Fibroblast of upper back skin (primary cell): ENCODE measurements at regions not wholly inside any gene's neighbourhood (a gene's known extent, or its start where the extent isn't known, plus 50 kb on each side); places are given as distances from the start of the nearest gene placed in this dataset.
"Not testable (repeated sequence)": the region's sequence is repeated elsewhere in the genome, so short reads cannot be mapped to it uniquely, and the experiment has no call there.

Experiments used
- DNase-seq: peaks from one replicate; pipeline ENCODE4 v3.0.0-alpha.2; 2013

- DNase-seq = not testable (repeated sequence)
Observed at GRCh38 chr3:195970873-195971272, 62.5 kb upstream of the TNK2 start.

GRCh38 chr3:195969838-195970776 is 61.8 kb upstream of the TNK2 start:
- not testable (repeated sequence) for DNase-seq

- not testable (repeated sequence) for DNase-seq
Observed at GRCh38 chr3:195969341-195969740, 61.0 kb upstream of the TNK2 start.

- DNase-seq = not testable (repeated sequence)
Observed at GRCh38 chr3:195968104-195968503, 59.8 kb upstream of the TNK2 start.

- not testable (repeated sequence) for DNase-seq
Observed at GRCh38 chr3:195967387-195967720, 59.0 kb upstream of the TNK2 start.

- DNase-seq = not testable (repeated sequence)
Observed at GRCh38 chr3:195966563-195967386, 58.4 kb upstream of the TNK2 start.

DNA sequence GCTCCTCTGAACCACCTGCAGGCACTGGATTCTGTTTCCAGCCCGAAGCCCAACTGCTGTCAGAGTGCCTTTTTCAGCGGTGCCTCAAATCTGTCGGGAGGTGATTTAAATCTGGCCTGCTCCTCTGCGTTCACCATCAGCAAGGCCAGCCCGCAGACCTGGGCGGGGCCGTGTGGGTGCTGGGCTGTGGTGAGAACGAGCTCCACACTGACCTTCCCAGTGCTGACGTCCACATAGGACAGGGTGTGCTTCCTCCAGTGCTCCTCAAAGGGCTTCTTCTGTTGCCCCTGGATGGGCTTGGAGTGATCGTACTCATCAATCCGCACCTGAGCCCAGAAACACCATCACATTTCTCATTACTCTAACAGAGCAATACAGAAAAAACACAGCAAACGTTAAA is 56.9 kb upstream of the TNK2 start:
- not testable (repeated sequence) for DNase-seq

- DNase-seq = not testable (repeated sequence)
Observed at GRCh38 chr3:195964318-195965107, 56.2 kb upstream of the TNK2 start.

DNA sequence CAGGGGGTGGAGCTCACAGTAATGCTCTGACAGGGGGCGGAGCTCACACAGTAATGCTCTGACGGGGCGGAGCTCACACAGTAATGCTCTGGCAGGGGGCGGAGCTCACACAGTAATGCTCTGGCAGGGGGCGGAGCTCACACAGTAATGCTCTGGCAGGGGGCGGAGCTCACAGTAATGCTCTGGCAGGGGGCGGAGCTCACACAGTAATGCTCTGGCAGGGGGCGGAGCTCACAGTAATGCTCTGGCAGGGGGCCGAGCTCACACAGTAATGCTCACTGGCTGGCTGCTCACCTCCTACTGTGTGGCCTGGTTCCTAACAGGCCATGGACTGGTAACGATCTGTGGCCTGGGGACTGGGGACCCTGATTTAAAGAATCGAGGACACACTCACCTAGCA is 53.9 kb upstream of the TNK2 start:
- DNase-seq = not testable (repeated sequence)

- DNase-seq = not testable (repeated sequence)
Observed at GRCh38 chr3:195960971-195961775, 52.8 kb upstream of the TNK2 start.

DNA sequence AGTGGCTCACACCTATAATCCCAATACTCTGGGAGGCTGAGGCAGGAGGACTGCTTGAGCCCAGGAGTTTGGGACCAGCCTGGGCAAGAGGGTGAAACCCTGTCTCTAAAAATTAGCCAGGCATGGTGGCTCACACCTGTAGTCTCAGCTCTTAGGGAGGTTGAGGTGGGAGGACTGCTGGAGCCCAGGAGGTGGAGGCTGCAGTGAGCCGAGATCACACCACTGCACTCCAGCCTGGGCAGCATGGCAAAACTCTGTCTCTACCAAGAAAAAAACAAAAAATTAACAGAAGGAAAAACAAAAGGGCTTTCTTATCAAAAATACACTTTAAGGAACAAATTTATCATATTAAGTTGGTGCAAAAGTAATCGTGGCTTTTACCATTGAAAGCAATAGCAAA is 51.8 kb upstream of the TNK2 start:
- not testable (repeated sequence) for DNase-seq

DNA sequence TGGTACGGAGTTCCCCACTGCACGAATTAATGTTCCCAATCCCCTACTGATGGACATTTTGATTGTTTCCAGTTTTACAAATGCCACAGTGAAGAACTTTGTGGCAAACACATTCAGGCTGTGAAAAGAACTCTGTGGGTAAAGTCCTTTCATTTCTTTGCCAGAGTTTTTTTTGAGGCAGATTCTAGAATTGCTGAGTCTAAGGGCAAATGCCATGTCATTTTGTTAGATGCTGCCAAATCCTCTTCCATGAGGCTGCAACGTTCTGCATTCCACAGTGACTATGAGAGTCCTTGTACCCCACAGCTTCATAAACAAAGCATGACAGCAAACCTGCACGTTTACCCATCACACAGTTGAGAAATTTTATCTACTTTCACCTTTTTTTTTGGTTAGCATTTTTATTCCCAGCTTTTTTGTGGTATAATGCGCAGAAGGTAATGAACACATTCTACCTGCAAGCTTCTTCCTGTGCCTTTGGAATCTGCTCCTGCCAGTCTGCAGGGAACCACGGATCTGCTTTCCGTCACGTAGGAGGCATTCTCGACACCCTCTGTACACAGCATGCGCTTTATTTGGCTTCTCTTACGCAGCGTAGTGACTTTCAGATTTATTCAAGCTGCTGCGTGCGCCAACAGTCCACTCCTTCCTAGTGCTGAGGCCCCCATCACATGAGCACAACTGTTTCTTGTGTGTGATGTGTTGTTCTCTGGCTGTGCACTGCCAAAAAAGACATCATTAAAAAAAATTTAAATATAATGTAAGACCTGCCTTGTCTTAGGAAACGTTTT is 51.2 kb upstream of the TNK2 start:
- DNase-seq = not testable (repeated sequence)

GRCh38 chr3:195958736-195959135 is 50.4 kb upstream of the TNK2 start:
- DNase-seq = not testable (repeated sequence)
